Activated naive CD8-positive, alpha-beta T cell treated with anti-CD3 and anti-CD28 coated beads, Interleukin-2, amount 50 U/mL, for 24 hours (primary cell): ENCODE measurements at regions not wholly inside any gene's neighbourhood (a gene's known extent, or its start where the extent isn't known, plus 50 kb on each side); places are given as distances from the start of the nearest gene placed in this dataset.

Experiments
- ATAC-seq: fragments of 150-1000 bp; cut with Tn5 transposase; one replicate; pipeline ENCODE4 v1.10.0; 2021
- DNase-seq: peaks from one replicate; pipeline ENCODE4 v3.0.0; 2021
- H3K27ac Mint-ChIP-seq: one replicate; pipeline ENCODE4 v1.8.0; 2021; ENCODE audit warnings: mild to moderate bottlenecking, mixed read lengths
- H3K27me3 Mint-ChIP-seq: one replicate; pipeline ENCODE4 v1.8.0; 2021; ENCODE audit warnings: mixed read lengths
- H3K36me3 Mint-ChIP-seq: one replicate; pipeline ENCODE4 v1.8.0; 2021; ENCODE audit warnings: low read depth, mixed read lengths
- H3K4me1 Mint-ChIP-seq: one replicate; pipeline ENCODE4 v1.8.0; 2021; ENCODE audit warnings: mixed read lengths
- H3K4me3 Mint-ChIP-seq: one replicate; pipeline ENCODE4 v1.8.0; 2021; ENCODE audit warnings: mild to moderate bottlenecking, moderate library complexity, mixed read lengths
- H3K9me3 Mint-ChIP-seq: one replicate; pipeline ENCODE4 v1.8.0; 2021; ENCODE audit warnings: mixed read lengths

GRCh38 chr20:22740829-22741228 is 156.5 kb upstream of the FOXA2 start:
- ATAC-seq: no peak
- no peak overlapping the region for H3K27ac Mint-ChIP-seq
- no peak for DNase-seq

GRCh38 chr20:22744341-22745193 is 160.2 kb upstream of the FOXA2 start:
- Mint-ChIP-seq H3K36me3 (no peaks in the 10 kb centered on the region), H3K4me3 (no peak overlapping the region), H3K4me1 (no peaks in the 10 kb centered on the region), H3K9me3 (no peaks in the 10 kb centered on the region), H3K27me3 (no peaks in the 10 kb centered on the region), H3K27ac (no peak overlapping the region)
- DNase-seq (no peak), ATAC-seq (no peak)

More at GRCh38 chr20:22740829-22741228, 156.5 kb upstream of the FOXA2 start:
- H3K27me3 Mint-ChIP-seq: peaks cover 2% of the 10 kb centered on the region
- H3K4me3 Mint-ChIP-seq: no peak overlapping the region
- peaks cover 4% of the 10 kb centered on the region for H3K9me3 Mint-ChIP-seq
- H3K36me3 Mint-ChIP-seq: no peaks in the 10 kb centered on the region
- no peaks in the 10 kb centered on the region for H3K4me1 Mint-ChIP-seq

GRCh38 chr20:22745194-22745500 is 160.8 kb upstream of the FOXA2 start:
- no peak for ATAC-seq
- no peaks in the 10 kb centered on the region for H3K4me1 Mint-ChIP-seq
- H3K36me3 Mint-ChIP-seq: no peaks in the 10 kb centered on the region
- no peak overlapping the region for H3K27ac Mint-ChIP-seq
- no peaks in the 10 kb centered on the region for H3K27me3 Mint-ChIP-seq
- H3K4me3 Mint-ChIP-seq: no peak overlapping the region
- no peak for DNase-seq
- no peaks in the 10 kb centered on the region for H3K9me3 Mint-ChIP-seq

GRCh38 chr20:22746957-22747356 is 162.6 kb upstream of the FOXA2 start:
- Mint-ChIP-seq H3K36me3 (no peaks in the 10 kb centered on the region), H3K4me3 (no peak overlapping the region), H3K27me3 (no peaks in the 10 kb centered on the region), H3K4me1 (no peaks in the 10 kb centered on the region), H3K9me3 (no peaks in the 10 kb centered on the region), H3K27ac (no peak overlapping the region)
- no peak for DNase-seq
- ATAC-seq: no peak

GRCh38 chr20:22752324-22752723 is 168.0 kb upstream of the FOXA2 start:
- H3K4me3 Mint-ChIP-seq: no peak overlapping the region
- H3K4me1 Mint-ChIP-seq: no peaks in the 10 kb centered on the region
- no peaks in the 10 kb centered on the region for H3K9me3 Mint-ChIP-seq
- DNase-seq: no peak
- no peak for ATAC-seq
- H3K27ac Mint-ChIP-seq: no peak overlapping the region
- no peaks in the 10 kb centered on the region for H3K36me3 Mint-ChIP-seq
- no peaks in the 10 kb centered on the region for H3K27me3 Mint-ChIP-seq

- H3K9me3 Mint-ChIP-seq: peaks cover 5% of the 10 kb centered on the region
- ATAC-seq (no peak), DNase-seq (no peak)
- no peaks in the 10 kb centered on the region for H3K27me3 Mint-ChIP-seq
- no peaks in the 10 kb centered on the region for H3K4me1 Mint-ChIP-seq
- H3K4me3 Mint-ChIP-seq: no peak overlapping the region
- H3K27ac Mint-ChIP-seq: no peak overlapping the region
- H3K36me3 Mint-ChIP-seq: no peaks in the 10 kb centered on the region
Observed at GRCh38 chr20:22757424-22758183, 173.2 kb upstream of the FOXA2 start.

GRCh38 chr20:22758815-22759214 is 174.4 kb upstream of the FOXA2 start:
- no peak for ATAC-seq

GRCh38 chr20:22762576-22763256 is 178.3 kb upstream of the FOXA2 start:
- H3K27ac Mint-ChIP-seq: no peak overlapping the region
- H3K4me3 Mint-ChIP-seq: no peak overlapping the region
- no peaks in the 10 kb centered on the region for H3K36me3 Mint-ChIP-seq
- H3K27me3 Mint-ChIP-seq: peaks cover 2% of the 10 kb centered on the region
- DNase-seq (no peak), ATAC-seq (no peak)
- H3K4me1 Mint-ChIP-seq: no peaks in the 10 kb centered on the region
- peaks cover 5% of the 10 kb centered on the region for H3K9me3 Mint-ChIP-seq

More at GRCh38 chr20:22758815-22759214, 174.4 kb upstream of the FOXA2 start:
- H3K36me3 Mint-ChIP-seq: no peaks in the 10 kb centered on the region
- peaks cover 5% of the 10 kb centered on the region for H3K9me3 Mint-ChIP-seq
- H3K27me3 Mint-ChIP-seq: no peaks in the 10 kb centered on the region
- no peak overlapping the region for H3K4me3 Mint-ChIP-seq
- no peak overlapping the region for H3K27ac Mint-ChIP-seq
- no peak for DNase-seq
- H3K4me1 Mint-ChIP-seq: no peaks in the 10 kb centered on the region

- Mint-ChIP-seq H3K36me3 (no peaks in the 10 kb centered on the region), H3K4me3 (no peak overlapping the region), H3K27ac (no peak overlapping the region), H3K4me1 (no peaks in the 10 kb centered on the region), H3K9me3 (peaks cover 5% of the 10 kb centered on the region), H3K27me3 (peaks cover 2% of the 10 kb centered on the region)
- DNase-seq (no peak), ATAC-seq (no peak)
Observed at GRCh38 chr20:22763257-22763906, 179.0 kb upstream of the FOXA2 start.

- H3K9me3 Mint-ChIP-seq: no peaks in the 10 kb centered on the region
- no peak for ATAC-seq
- H3K4me3 Mint-ChIP-seq: no peak overlapping the region
- peaks cover 2% of the 10 kb centered on the region for H3K27me3 Mint-ChIP-seq
- H3K27ac Mint-ChIP-seq: no peak overlapping the region
- DNase-seq: no peak
- no peaks in the 10 kb centered on the region for H3K36me3 Mint-ChIP-seq
- H3K4me1 Mint-ChIP-seq: no peaks in the 10 kb centered on the region
Observed at GRCh38 chr20:22768266-22769178, 184.2 kb upstream of the FOXA2 start.

GRCh38 chr20:22770241-22770800 is 185.9 kb upstream of the FOXA2 start:
- no peak overlapping the region for H3K27ac Mint-ChIP-seq
- no peaks in the 10 kb centered on the region for H3K4me1 Mint-ChIP-seq
- no peak for DNase-seq
- ATAC-seq: no peak
- H3K9me3 Mint-ChIP-seq: peaks cover under 1% of the 10 kb centered on the region
- no peak overlapping the region for H3K4me3 Mint-ChIP-seq
- H3K27me3 Mint-ChIP-seq: peaks cover 2% of the 10 kb centered on the region
- no peaks in the 10 kb centered on the region for H3K36me3 Mint-ChIP-seq

- Mint-ChIP-seq H3K27ac (no peak overlapping the region), H3K36me3 (no peaks in the 10 kb centered on the region), H3K27me3 (peaks cover 1% of the 10 kb centered on the region), H3K4me3 (no peak overlapping the region), H3K9me3 (peaks cover 9% of the 10 kb centered on the region), H3K4me1 (no peaks in the 10 kb centered on the region)
- ATAC-seq (no peak), DNase-seq (no peak)
Observed at GRCh38 chr20:22771706-22772105, 187.3 kb upstream of the FOXA2 start.

GRCh38 chr20:22773344-22773743 is 189.0 kb upstream of the FOXA2 start:
- H3K27me3 Mint-ChIP-seq: peaks cover 1% of the 10 kb centered on the region
- no peak overlapping the region for H3K27ac Mint-ChIP-seq
- H3K9me3 Mint-ChIP-seq: peaks cover 9% of the 10 kb centered on the region
- ATAC-seq (no peak), DNase-seq (no peak)
- H3K4me1 Mint-ChIP-seq: no peaks in the 10 kb centered on the region
- H3K36me3 Mint-ChIP-seq: no peaks in the 10 kb centered on the region
- no peak overlapping the region for H3K4me3 Mint-ChIP-seq
